DOHH2 (cell line): ENCODE measurements at regions not wholly inside any gene's neighbourhood (a gene's known extent, or its start where the extent isn't known, plus 50 kb on each side); places are given as distances from the start of the nearest gene placed in this dataset.

Source experiments
- CTCF ChIP-seq: fragments of 200-600 bp; sonication (generic); IDR thresholded peaks from one replicate; pipeline ENCODE4 v1.5.1; 2014; ENCODE audit warnings: antibody characterized with exemption, mild to moderate bottlenecking, low read depth, low read length; ENCODE audit not compliant: poor library complexity, severe bottlenecking
- EZH2phosphoT487 ChIP-seq: fragments of 200-600 bp; sonication (generic); IDR thresholded peaks from 2 replicates; pipeline ENCODE4 v1.6.1; 2017; ENCODE audit warnings: borderline replicate concordance, mild to moderate bottlenecking, antibody characterized with exemption, low read length, moderate library complexity, mixed read lengths

GRCh38 chr2:222038067-222038802 is 260.6 kb downstream of the PAX3 start:
- peak; percentile 53 for TF ChIP-seq CTCF
- TF ChIP-seq EZH2phosphoT487 = no peak
